ENCODE measurements at regions not wholly inside any gene's neighbourhood (a gene's known extent, or its start where the extent isn't known, plus 50 kb on each side); places are given as distances from the start of the nearest gene placed in this dataset.

- no peaks in the 10 kb centered on the region for H3K9me3 ChIP-seq (ENCODE audit: insufficient read depth, low read depth, low read length)
- no peaks in the 10 kb centered on the region for H3K4me1 ChIP-seq (ENCODE audit: insufficient read depth, low read length, poor library complexity, severe bottlenecking)
- no peaks in the 10 kb centered on the region for H3K27me3 ChIP-seq (ENCODE audit: insufficient read depth, low read length, poor library complexity, severe bottlenecking)
- no peaks in the 10 kb centered on the region for H4K20me1 ChIP-seq (ENCODE audit: insufficient read depth, low read length, poor library complexity, severe bottlenecking)
- H3K4me2 ChIP-seq (ENCODE audit: low read depth, low read length, poor library complexity, severe bottlenecking) = no peak overlapping the region
- no peaks in the 10 kb centered on the region for H3K9me2 ChIP-seq (replicated peaks; ENCODE audit: low read depth, low read length)
- no peak overlapping the region for H2AFZ ChIP-seq (ENCODE audit: low read length)
- H3K36me3 ChIP-seq (ENCODE audit: insufficient read depth, low read length) = no peaks in the 10 kb centered on the region
- TF ChIP-seq CTCF (conservative IDR thresholded peaks at IDR 0.05; ENCODE audit: low read length) (peak; percentile 49), EZH2phosphoT487 (IDR thresholded peaks at IDR 0.05; ENCODE audit: borderline replicate concordance) (no peak)
- H3K4me3 ChIP-seq (ENCODE audit: low read length, poor library complexity, severe bottlenecking) = no peak overlapping the region
- H3K9ac ChIP-seq (ENCODE audit: low read depth, low read length, poor library complexity, severe bottlenecking) = no peak overlapping the region
- H3F3A ChIP-seq (ENCODE audit: low read depth) = no peaks in the 10 kb centered on the region
- H3K79me2 ChIP-seq (ENCODE audit: insufficient read depth, low read length) = no peaks in the 10 kb centered on the region
Measured at GRCh38 chr13:63455938-63456337, 2040.3 kb upstream of the PCDH20 start.

- no peaks in the 10 kb centered on the region for H4K20me1 ChIP-seq (ENCODE audit: insufficient read depth, low read length, poor library complexity, severe bottlenecking)
- H3K36me3 ChIP-seq (ENCODE audit: insufficient read depth, low read length) = no peaks in the 10 kb centered on the region
- no peak overlapping the region for H3K4me2 ChIP-seq (ENCODE audit: low read depth, low read length, poor library complexity, severe bottlenecking)
- no peak overlapping the region for H3K4me3 ChIP-seq (ENCODE audit: low read length, poor library complexity, severe bottlenecking)
- no peaks in the 10 kb centered on the region for H3K9me3 ChIP-seq (ENCODE audit: insufficient read depth, low read depth, low read length)
- no peak for TF ChIP-seq EZH2phosphoT487 (IDR thresholded peaks at IDR 0.05; ENCODE audit: borderline replicate concordance)
- no peak for TF ChIP-seq CTCF (conservative IDR thresholded peaks at IDR 0.05; ENCODE audit: low read length)
- H3K27me3 ChIP-seq (ENCODE audit: insufficient read depth, low read length, poor library complexity, severe bottlenecking) = no peaks in the 10 kb centered on the region
- no peaks in the 10 kb centered on the region for H3K79me2 ChIP-seq (ENCODE audit: insufficient read depth, low read length)
- H3F3A ChIP-seq (ENCODE audit: low read depth) = no peaks in the 10 kb centered on the region
- H3K9me2 ChIP-seq (replicated peaks; ENCODE audit: low read depth, low read length) = no peaks in the 10 kb centered on the region
- no peak overlapping the region for H2AFZ ChIP-seq (ENCODE audit: low read length)
- H3K9ac ChIP-seq (ENCODE audit: low read depth, low read length, poor library complexity, severe bottlenecking) = no peak overlapping the region
- no peaks in the 10 kb centered on the region for H3K4me1 ChIP-seq (ENCODE audit: insufficient read depth, low read length, poor library complexity, severe bottlenecking)
Measured at GRCh38 chr13:63449550-63449949, 2033.9 kb upstream of the PCDH20 start.

GRCh38 chr13:63448692-63449091 lies 2033.0 kb upstream of the PCDH20 start:
- H3K27me3 ChIP-seq (ENCODE audit: insufficient read depth, low read length, poor library complexity, severe bottlenecking) = no peaks in the 10 kb centered on the region
- no peak overlapping the region for H3K4me3 ChIP-seq (ENCODE audit: low read length, poor library complexity, severe bottlenecking)
- H2AFZ ChIP-seq (ENCODE audit: low read length) = no peak overlapping the region
- no peaks in the 10 kb centered on the region for H3K4me1 ChIP-seq (ENCODE audit: insufficient read depth, low read length, poor library complexity, severe bottlenecking)
- TF ChIP-seq EZH2phosphoT487 (IDR thresholded peaks at IDR 0.05; ENCODE audit: borderline replicate concordance) (no peak), CTCF (conservative IDR thresholded peaks at IDR 0.05; ENCODE audit: low read length) (no peak)
- no peak overlapping the region for H3K9ac ChIP-seq (ENCODE audit: low read depth, low read length, poor library complexity, severe bottlenecking)
- no peaks in the 10 kb centered on the region for H3K9me2 ChIP-seq (replicated peaks; ENCODE audit: low read depth, low read length)
- no peaks in the 10 kb centered on the region for H3K36me3 ChIP-seq (ENCODE audit: insufficient read depth, low read length)
- H4K20me1 ChIP-seq (ENCODE audit: insufficient read depth, low read length, poor library complexity, severe bottlenecking) = no peaks in the 10 kb centered on the region
- H3K4me2 ChIP-seq (ENCODE audit: low read depth, low read length, poor library complexity, severe bottlenecking) = no peak overlapping the region
- no peaks in the 10 kb centered on the region for H3F3A ChIP-seq (ENCODE audit: low read depth)
- H3K79me2 ChIP-seq (ENCODE audit: insufficient read depth, low read length) = no peaks in the 10 kb centered on the region
- no peaks in the 10 kb centered on the region for H3K9me3 ChIP-seq (ENCODE audit: insufficient read depth, low read depth, low read length)

Data from Loucy (cell line).